ENCODE measurements at regions not wholly inside any gene's neighbourhood (a gene's known extent, or its start where the extent isn't known, plus 50 kb on each side); places are given as distances from the start of the nearest gene placed in this dataset.

GRCh38 chr16:86713021-86713631 is 134.8 kb downstream of the FOXL1 start:
- Histone ChIP-seq H3K4me1 (ENCODE audit: insufficient read depth) (no peaks in the 10 kb centered on the region), H3K27ac (no peak overlapping the region), H3K4me2 (no peak overlapping the region), H3K9me3 (ENCODE audit: low read depth) (no peaks in the 10 kb centered on the region), H3K79me2 (no peaks in the 10 kb centered on the region), H3K4me3 (no peak overlapping the region), H3K9me2 (replicated peaks; ENCODE audit: insufficient read depth) (no peaks in the 10 kb centered on the region), H3K36me3 (replicated peaks; ENCODE audit: insufficient read depth, low read depth) (no peaks in the 10 kb centered on the region), H4K20me1 (ENCODE audit: insufficient read depth, poor library complexity, severe bottlenecking) (no peaks in the 10 kb centered on the region), H2AFZ (no peak overlapping the region), H3K27me3 (peaks cover 5% of the 10 kb centered on the region)
- WGBS (ENCODE audit: low lambda C conversion rate, missing lambda C conversion rate): 92% methylated on average over 25 of the region's 25 CpGs
- no peak for TF ChIP-seq EZH2 (IDR thresholded peaks at IDR 0.05; ENCODE audit: borderline replicate concordance)
- TF ChIP-seq CTCF (IDR thresholded peaks at IDR 0.05; ENCODE audit: poor library complexity): no peak
- TF ChIP-seq EZH2phosphoT487 (IDR thresholded peaks at IDR 0.05; ENCODE audit: low read depth, severe bottlenecking, unreplicated experiment): no peak
- DNase-seq (ENCODE audit: low spot score): no peak

- Histone ChIP-seq H3K4me2 (no peak overlapping the region), H3K9me3 (ENCODE audit: low read depth) (no peaks in the 10 kb centered on the region), H3K9me2 (replicated peaks; ENCODE audit: insufficient read depth) (no peaks in the 10 kb centered on the region), H3K4me3 (no peak overlapping the region), H3K79me2 (no peaks in the 10 kb centered on the region), H3K27me3 (peaks cover 5% of the 10 kb centered on the region), H3K36me3 (replicated peaks; ENCODE audit: insufficient read depth, low read depth) (no peaks in the 10 kb centered on the region), H2AFZ (no peak overlapping the region), H3K27ac (no peak overlapping the region), H4K20me1 (ENCODE audit: insufficient read depth, poor library complexity, severe bottlenecking) (no peaks in the 10 kb centered on the region), H3K4me1 (ENCODE audit: insufficient read depth) (no peaks in the 10 kb centered on the region)
- WGBS (ENCODE audit: low lambda C conversion rate, missing lambda C conversion rate): 62% methylated on average over 4 of the region's 4 CpGs
- TF ChIP-seq CTCF (IDR thresholded peaks at IDR 0.05; ENCODE audit: poor library complexity) (no peak), EZH2phosphoT487 (IDR thresholded peaks at IDR 0.05; ENCODE audit: low read depth, severe bottlenecking, unreplicated experiment) (no peak), EZH2 (IDR thresholded peaks at IDR 0.05; ENCODE audit: borderline replicate concordance) (no peak)
- DNase-seq (ENCODE audit: low spot score): no peak
Observed at GRCh38 chr16:86714166-86714565, 135.8 kb downstream of the FOXL1 start.

- DNase-seq (ENCODE audit: low spot score): no peak
- Histone ChIP-seq H3K27me3 (peaks cover 5% of the 10 kb centered on the region), H3K9me2 (replicated peaks; ENCODE audit: insufficient read depth) (no peaks in the 10 kb centered on the region), H3K4me3 (no peak overlapping the region), H3K9me3 (ENCODE audit: low read depth) (no peaks in the 10 kb centered on the region), H3K4me1 (ENCODE audit: insufficient read depth) (no peaks in the 10 kb centered on the region), H3K4me2 (no peak overlapping the region), H3K27ac (no peak overlapping the region), H4K20me1 (ENCODE audit: insufficient read depth, poor library complexity, severe bottlenecking) (no peaks in the 10 kb centered on the region), H2AFZ (no peak overlapping the region), H3K36me3 (replicated peaks; ENCODE audit: insufficient read depth, low read depth) (no peaks in the 10 kb centered on the region), H3K79me2 (no peaks in the 10 kb centered on the region)
- 82% methylated on average over 9 of the region's 9 CpGs for WGBS (ENCODE audit: low lambda C conversion rate, missing lambda C conversion rate)
- no peak for TF ChIP-seq EZH2phosphoT487 (IDR thresholded peaks at IDR 0.05; ENCODE audit: low read depth, severe bottlenecking, unreplicated experiment)
- no peak for TF ChIP-seq EZH2 (IDR thresholded peaks at IDR 0.05; ENCODE audit: borderline replicate concordance)
- TF ChIP-seq CTCF (IDR thresholded peaks at IDR 0.05; ENCODE audit: poor library complexity): no peak
Observed at GRCh38 chr16:86716649-86717048, 138.3 kb downstream of the FOXL1 start.

All from hepatocyte (in vitro differentiated cells).